ENCODE measurements at regions not wholly inside any gene's neighbourhood (a gene's known extent, or its start where the extent isn't known, plus 50 kb on each side); places are given as distances from the start of the nearest gene placed in this dataset.
"Not testable (repeated sequence)": the region's sequence is repeated elsewhere in the genome, so short reads cannot be mapped to it uniquely, and the experiment has no call there.

GRCh38 chr5:23223846-23224245 is 283.6 kb upstream of the PRDM9 start:
- peak; percentile 49 for DNase-seq

GRCh38 chr5:23221831-23222230 is 285.6 kb upstream of the PRDM9 start:
- DNase-seq, result no peak

GRCh38 chr5:23217159-23217558 is 290.2 kb upstream of the PRDM9 start:
- no peak for DNase-seq

GRCh38 chr5:23216345-23216744 is 291.1 kb upstream of the PRDM9 start:
- no peak for DNase-seq

- DNase-seq, result peak; percentile 48
Observed at GRCh38 chr5:23208959-23209431, 298.4 kb upstream of the PRDM9 start.

GRCh38 chr5:23204111-23204510 is 303.3 kb upstream of the PRDM9 start:
- no peak for DNase-seq

- no peak for DNase-seq
Observed at GRCh38 chr5:23169660-23170416, 316.7 kb upstream of the CDH12 start.

- no peak for DNase-seq
Observed at GRCh38 chr5:23164971-23165370, 311.8 kb upstream of the CDH12 start.

GRCh38 chr5:23158179-23158578 is 305.0 kb upstream of the CDH12 start:
- DNase-seq, result no peak

- no peak for DNase-seq
Observed at GRCh38 chr5:23157716-23158115, 304.6 kb upstream of the CDH12 start.

- DNase-seq, result no peak
Observed at GRCh38 chr5:23157169-23157568, 304.0 kb upstream of the CDH12 start.

- no peak for DNase-seq
Observed at GRCh38 chr5:23147625-23148024, 294.5 kb upstream of the CDH12 start.

GRCh38 chr5:23146183-23146582 is 293.0 kb upstream of the CDH12 start:
- no peak for DNase-seq

GRCh38 chr5:23139338-23140171 is 286.4 kb upstream of the CDH12 start:
- DNase-seq, result peak; percentile 2

- DNase-seq, result no peak
Observed at GRCh38 chr5:23136958-23137357, 283.8 kb upstream of the CDH12 start.

GRCh38 chr5:23132231-23132630 is 279.1 kb upstream of the CDH12 start:
- no peak for DNase-seq

GRCh38 chr5:23112237-23112636 is 259.1 kb upstream of the CDH12 start:
- DNase-seq, result no peak

GRCh38 chr5:23105021-23105420 is 251.9 kb upstream of the CDH12 start:
- DNase-seq, result no peak

GRCh38 chr5:23103566-23103965 is 250.4 kb upstream of the CDH12 start:
- no peak for DNase-seq

GRCh38 chr5:23095418-23095817 is 242.3 kb upstream of the CDH12 start:
- not testable (repeated sequence) for DNase-seq

- DNase-seq, result no peak
Observed at GRCh38 chr5:23089286-23089685, 236.1 kb upstream of the CDH12 start.

- DNase-seq, result no peak
Observed at GRCh38 chr5:23084815-23085214, 231.7 kb upstream of the CDH12 start.

- DNase-seq, result no peak
Observed at GRCh38 chr5:23072179-23072578, 219.0 kb upstream of the CDH12 start.

GRCh38 chr5:23071682-23072081 is 218.5 kb upstream of the CDH12 start:
- DNase-seq, result no peak
